Spleen (tissue), 7 donors: ENCODE measurements at regions not wholly inside any gene's neighbourhood (a gene's known extent, or its start where the extent isn't known, plus 50 kb on each side); places are given as distances from the start of the nearest gene placed in this dataset.

Experiments
- POLR2A ChIP-seq, 3 donors: fragments of 450-650 bp; IDR thresholded peaks; one replicate each; pipeline ENCODE4 v1.5.1; 2017; ENCODE audit warnings: antibody characterized with exemption in 3 of 3, mild to moderate bottlenecking in 1 of 3
- POLR2AphosphoS5 ChIP-seq, 3 donors: sonication (generic); formaldehyde crosslinking; IDR thresholded peaks; one replicate each; pipeline ENCODE4 v1.5.1; 2017; ENCODE audit warnings: antibody characterized with exemption in 3 of 3
- TF ChIP-seq, protein P1 (sequence below), 11 experiments: fragments of 200-600 bp in 7 of 11; fragments of 450-650 bp in 4 of 11; sonication (generic) in 4 of 11; IDR thresholded peaks in 8 of 11; conservative IDR thresholded peaks in 3 of 11; 1 replicate in 7 of 11; 2 replicates in 4 of 11; pipeline versions ENCODE4 v1.4.0 to v1.8.0; 2016 to 2021; ENCODE audit warnings: antibody characterized with exemption in 11 of 11, inconsistent platforms in 4 of 11, mild to moderate bottlenecking in 1 of 11
- donor health status: DM: no; HTN: no; CAD: no; lungs with moderate emphysema.
- donor health status: DM: no; HTN: no; CAD: no.
- donor health status: DM: no; HTN: no; CAD: no.

- TF ChIP-seq, protein P1, sequence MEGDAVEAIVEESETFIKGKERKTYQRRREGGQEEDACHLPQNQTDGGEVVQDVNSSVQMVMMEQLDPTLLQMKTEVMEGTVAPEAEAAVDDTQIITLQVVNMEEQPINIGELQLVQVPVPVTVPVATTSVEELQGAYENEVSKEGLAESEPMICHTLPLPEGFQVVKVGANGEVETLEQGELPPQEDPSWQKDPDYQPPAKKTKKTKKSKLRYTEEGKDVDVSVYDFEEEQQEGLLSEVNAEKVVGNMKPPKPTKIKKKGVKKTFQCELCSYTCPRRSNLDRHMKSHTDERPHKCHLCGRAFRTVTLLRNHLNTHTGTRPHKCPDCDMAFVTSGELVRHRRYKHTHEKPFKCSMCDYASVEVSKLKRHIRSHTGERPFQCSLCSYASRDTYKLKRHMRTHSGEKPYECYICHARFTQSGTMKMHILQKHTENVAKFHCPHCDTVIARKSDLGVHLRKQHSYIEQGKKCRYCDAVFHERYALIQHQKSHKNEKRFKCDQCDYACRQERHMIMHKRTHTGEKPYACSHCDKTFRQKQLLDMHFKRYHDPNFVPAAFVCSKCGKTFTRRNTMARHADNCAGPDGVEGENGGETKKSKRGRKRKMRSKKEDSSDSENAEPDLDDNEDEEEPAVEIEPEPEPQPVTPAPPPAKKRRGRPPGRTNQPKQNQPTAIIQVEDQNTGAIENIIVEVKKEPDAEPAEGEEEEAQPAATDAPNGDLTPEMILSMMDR (IDR thresholded peaks at IDR 0.05 in 8 of 11, conservative IDR thresholded peaks at IDR 0.05 in 3 of 11): no peak
- TF ChIP-seq POLR2A (IDR thresholded peaks at IDR 0.05) (no peak), POLR2AphosphoS5 (IDR thresholded peaks at IDR 0.05) (no peak)
These were observed 567.0 kb downstream of the AJAP1 start for GRCh38 chr1:5221451-5221850.
